ENCODE measurements at regions not wholly inside any gene's neighbourhood (a gene's known extent, or its start where the extent isn't known, plus 50 kb on each side); places are given as distances from the start of the nearest gene placed in this dataset.

GRCh38 chr2:200735061-200735460 lies 76.6 kb upstream of the BZW1 start:
- H3K9me3 Mint-ChIP-seq: no peaks in the 10 kb centered on the region
- peaks cover 19% of the 10 kb centered on the region for H3K4me1 Mint-ChIP-seq (ENCODE audit: unreplicated experiment)
- H3K27ac Mint-ChIP-seq: no peak overlapping the region
- H3K36me3 Mint-ChIP-seq: no peaks in the 10 kb centered on the region
- H3K27me3 Mint-ChIP-seq: peaks cover 31% of the 10 kb centered on the region
- H3K4me3 Mint-ChIP-seq: no peak overlapping the region
- no peak for DNase-seq (ENCODE audit: extremely low spot score, unreplicated experiment)
- TF ChIP-seq, protein P1, sequence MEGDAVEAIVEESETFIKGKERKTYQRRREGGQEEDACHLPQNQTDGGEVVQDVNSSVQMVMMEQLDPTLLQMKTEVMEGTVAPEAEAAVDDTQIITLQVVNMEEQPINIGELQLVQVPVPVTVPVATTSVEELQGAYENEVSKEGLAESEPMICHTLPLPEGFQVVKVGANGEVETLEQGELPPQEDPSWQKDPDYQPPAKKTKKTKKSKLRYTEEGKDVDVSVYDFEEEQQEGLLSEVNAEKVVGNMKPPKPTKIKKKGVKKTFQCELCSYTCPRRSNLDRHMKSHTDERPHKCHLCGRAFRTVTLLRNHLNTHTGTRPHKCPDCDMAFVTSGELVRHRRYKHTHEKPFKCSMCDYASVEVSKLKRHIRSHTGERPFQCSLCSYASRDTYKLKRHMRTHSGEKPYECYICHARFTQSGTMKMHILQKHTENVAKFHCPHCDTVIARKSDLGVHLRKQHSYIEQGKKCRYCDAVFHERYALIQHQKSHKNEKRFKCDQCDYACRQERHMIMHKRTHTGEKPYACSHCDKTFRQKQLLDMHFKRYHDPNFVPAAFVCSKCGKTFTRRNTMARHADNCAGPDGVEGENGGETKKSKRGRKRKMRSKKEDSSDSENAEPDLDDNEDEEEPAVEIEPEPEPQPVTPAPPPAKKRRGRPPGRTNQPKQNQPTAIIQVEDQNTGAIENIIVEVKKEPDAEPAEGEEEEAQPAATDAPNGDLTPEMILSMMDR (conservative IDR thresholded peaks at IDR 0.05): no peak

- TF ChIP-seq, protein P1 (conservative IDR thresholded peaks at IDR 0.05): no peak
- Mint-ChIP-seq H3K27ac (peak overlapping the region; percentile 60), H3K27me3 (peaks cover 17% of the 10 kb centered on the region), H3K4me1 (ENCODE audit: unreplicated experiment) (peaks cover 27% of the 10 kb centered on the region), H3K36me3 (no peaks in the 10 kb centered on the region), H3K9me3 (no peaks in the 10 kb centered on the region), H3K4me3 (no peak overlapping the region)
- DNase-seq (ENCODE audit: extremely low spot score, unreplicated experiment): no peak
These were observed 75.0 kb upstream of the BZW1 start for GRCh38 chr2:200736646-200737274.

DNA sequence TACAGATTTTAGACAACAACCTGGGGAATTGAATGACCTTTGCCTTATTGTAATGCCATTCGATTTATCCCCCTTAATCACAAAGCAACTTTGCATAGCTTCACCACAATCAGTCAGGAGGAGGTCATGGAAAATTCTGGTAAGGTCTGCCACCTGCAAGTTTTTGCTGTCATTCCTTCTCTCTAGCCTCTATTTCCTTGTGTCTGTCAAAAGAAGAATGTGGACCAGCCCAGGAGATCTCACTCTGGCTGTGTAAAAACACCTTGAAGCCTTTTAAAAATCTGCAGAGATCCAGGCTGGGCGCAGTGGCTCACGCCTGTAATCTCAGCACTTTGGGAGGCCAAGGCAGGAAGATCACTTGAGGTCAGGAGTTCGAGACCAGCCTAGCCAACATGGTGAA lies 74.1 kb upstream of the BZW1 start:
- H3K4me1 Mint-ChIP-seq (ENCODE audit: unreplicated experiment): peaks cover 28% of the 10 kb centered on the region
- DNase-seq (ENCODE audit: extremely low spot score, unreplicated experiment): no peak

DNA sequence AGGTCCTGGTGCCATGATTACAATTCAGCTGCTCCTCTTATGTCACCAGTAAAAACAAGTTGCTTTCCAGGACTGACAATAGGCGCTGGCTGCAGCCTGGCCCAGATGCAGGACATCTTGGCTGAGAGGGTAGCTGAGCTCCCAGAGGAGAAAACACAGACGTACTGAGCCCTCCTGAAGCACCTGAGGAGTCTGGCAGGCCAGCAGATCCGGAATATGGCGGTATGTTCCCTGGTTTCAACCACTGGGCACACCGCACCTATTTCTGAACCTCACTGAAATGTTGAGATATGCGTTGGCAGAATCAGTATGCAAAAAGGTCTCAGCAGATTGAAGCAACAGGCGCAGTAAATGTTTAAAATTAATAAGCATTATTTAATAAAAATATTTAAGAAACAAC lies 73.1 kb upstream of the BZW1 start:
- Mint-ChIP-seq H3K4me3 (no peak overlapping the region), H3K4me1 (ENCODE audit: unreplicated experiment) (peaks cover 28% of the 10 kb centered on the region), H3K36me3 (no peaks in the 10 kb centered on the region), H3K9me3 (no peaks in the 10 kb centered on the region), H3K27ac (no peak overlapping the region), H3K27me3 (peaks cover 4% of the 10 kb centered on the region)
- DNase-seq (ENCODE audit: extremely low spot score, unreplicated experiment): no peak
- TF ChIP-seq, protein P1 (conservative IDR thresholded peaks at IDR 0.05): no peak

More for the DNA sequence above, 74.1 kb upstream of the BZW1 start:
- Mint-ChIP-seq H3K4me3 (peak overlapping the region; percentile 58), H3K9me3 (no peaks in the 10 kb centered on the region), H3K27me3 (peaks cover 13% of the 10 kb centered on the region), H3K36me3 (no peaks in the 10 kb centered on the region), H3K27ac (no peak overlapping the region)
- TF ChIP-seq, protein P1 (conservative IDR thresholded peaks at IDR 0.05): no peak

DNA sequence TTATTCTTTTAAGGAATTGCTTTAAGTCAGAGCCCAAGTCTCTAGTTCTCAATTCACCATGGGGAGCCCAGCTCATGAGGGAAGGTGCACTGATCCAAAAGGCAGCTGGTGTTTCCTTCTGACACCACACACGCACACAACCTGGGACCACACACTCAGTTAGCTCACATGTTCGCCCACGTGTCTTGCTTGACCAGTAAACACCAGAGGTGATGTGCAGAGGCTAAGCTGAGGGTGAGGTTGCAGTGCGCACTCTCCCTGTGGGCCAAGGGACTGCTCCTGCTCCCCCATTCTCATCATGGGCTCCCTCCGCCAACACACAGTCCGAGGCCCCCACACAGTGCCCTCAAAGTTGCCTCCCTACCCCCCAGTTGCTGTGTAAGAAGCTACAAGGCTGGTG lies 70.8 kb upstream of the BZW1 start:
- TF ChIP-seq, protein P1 (conservative IDR thresholded peaks at IDR 0.05): no peak
- Mint-ChIP-seq H3K27me3 (no peaks in the 10 kb centered on the region), H3K36me3 (no peaks in the 10 kb centered on the region), H3K27ac (peak overlapping the region; percentile 84), H3K9me3 (no peaks in the 10 kb centered on the region), H3K4me3 (no peak overlapping the region), H3K4me1 (ENCODE audit: unreplicated experiment) (peaks cover 23% of the 10 kb centered on the region)
- no peak for DNase-seq (ENCODE audit: extremely low spot score, unreplicated experiment)
